ENCODE measurements at regions not wholly inside any gene's neighbourhood (a gene's known extent, or its start where the extent isn't known, plus 50 kb on each side); places are given as distances from the start of the nearest gene placed in this dataset.

DNA sequence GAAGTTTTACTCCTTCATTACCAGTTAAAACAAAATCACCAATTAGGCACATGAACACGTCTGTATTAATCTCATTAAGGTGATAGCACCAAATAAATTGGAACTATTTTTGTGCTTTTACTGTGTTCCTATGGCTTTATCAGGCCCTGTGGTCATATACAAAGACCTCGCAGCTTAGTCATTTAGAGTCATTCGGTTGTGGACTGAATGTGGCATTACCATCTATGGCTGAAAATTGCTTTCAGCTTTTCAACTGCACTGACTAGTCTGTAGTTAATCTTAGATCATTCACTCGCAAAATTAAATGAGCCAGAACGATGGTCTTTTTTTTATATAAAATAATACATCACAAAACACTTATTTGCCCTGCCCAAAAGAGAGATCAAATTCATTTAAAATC is 601.7 kb downstream of the NR4A2 start:
- Histone ChIP-seq H3K9me3 (ENCODE audit: control insufficient read depth, low read length) (no peaks in the 10 kb centered on the region), H3K9ac (ENCODE audit: extremely low read depth, low read length, poor library complexity, severe bottlenecking) (no peak overlapping the region), H3K4me3 (ENCODE audit: low read length) (no peak overlapping the region), H3K27me3 (ENCODE audit: control insufficient read depth, insufficient read depth, low read length, poor library complexity, severe bottlenecking) (no peaks in the 10 kb centered on the region), H3K4me1 (ENCODE audit: control insufficient read depth, insufficient read depth, low read length) (no peaks in the 10 kb centered on the region), H3K36me3 (ENCODE audit: control insufficient read depth, insufficient read depth, low read length) (no peaks in the 10 kb centered on the region), H3K27ac (ENCODE audit: low read depth, low read length) (no peak overlapping the region)
- H3K27ac Mint-ChIP-seq, result no peak overlapping the region
- no peaks in the 10 kb centered on the region for H3K36me3 Mint-ChIP-seq (ENCODE audit: low read depth)
- H3K4me1 Mint-ChIP-seq, result peaks cover 22% of the 10 kb centered on the region
- WGBS, 2 experiments (ENCODE audit: insufficient coverage in 1 of 2, insufficient read length in 1 of 2), result 84 to 95% methylated on average over 2 to 5 of the region's 5 CpGs
- no peaks in the 10 kb centered on the region for H3K9me3 Mint-ChIP-seq
- TF ChIP-seq CTCF (conservative IDR thresholded peaks at IDR 0.05), result no peak
- H3K4me3 Mint-ChIP-seq, result no peak overlapping the region
- no peaks in the 10 kb centered on the region for H3K27me3 Mint-ChIP-seq (ENCODE audit: insufficient read depth)
- DNase-seq, result no peak

GRCh38 chr2:155727187-155727895 is 605.2 kb downstream of the NR4A2 start:
- Mint-ChIP-seq H3K36me3 (ENCODE audit: low read depth) (no peaks in the 10 kb centered on the region), H3K4me1 (peaks cover 22% of the 10 kb centered on the region), H3K9me3 (no peaks in the 10 kb centered on the region), H3K4me3 (peak overlapping the region; percentile 47), H3K27me3 (ENCODE audit: insufficient read depth) (no peaks in the 10 kb centered on the region), H3K27ac (peak overlapping the region; percentile 92)
- Histone ChIP-seq H3K9me3 (ENCODE audit: control insufficient read depth, low read length) (no peaks in the 10 kb centered on the region), H3K27me3 (ENCODE audit: control insufficient read depth, insufficient read depth, low read length, poor library complexity, severe bottlenecking) (no peaks in the 10 kb centered on the region), H3K4me1 (ENCODE audit: control insufficient read depth, insufficient read depth, low read length) (no peaks in the 10 kb centered on the region), H3K27ac (ENCODE audit: low read depth, low read length) (no peak overlapping the region), H3K9ac (ENCODE audit: extremely low read depth, low read length, poor library complexity, severe bottlenecking) (no peak overlapping the region), H3K4me3 (ENCODE audit: low read length) (no peak overlapping the region), H3K36me3 (ENCODE audit: control insufficient read depth, insufficient read depth, low read length) (no peaks in the 10 kb centered on the region)
- no peak for TF ChIP-seq CTCF (conservative IDR thresholded peaks at IDR 0.05)
- DNase-seq, result peak; percentile 68
- 20 to 27% methylated on average over 6 to 10 of the region's 10 CpGs for WGBS, 2 experiments (ENCODE audit: insufficient coverage in 1 of 2, insufficient read length in 1 of 2)

DNA sequence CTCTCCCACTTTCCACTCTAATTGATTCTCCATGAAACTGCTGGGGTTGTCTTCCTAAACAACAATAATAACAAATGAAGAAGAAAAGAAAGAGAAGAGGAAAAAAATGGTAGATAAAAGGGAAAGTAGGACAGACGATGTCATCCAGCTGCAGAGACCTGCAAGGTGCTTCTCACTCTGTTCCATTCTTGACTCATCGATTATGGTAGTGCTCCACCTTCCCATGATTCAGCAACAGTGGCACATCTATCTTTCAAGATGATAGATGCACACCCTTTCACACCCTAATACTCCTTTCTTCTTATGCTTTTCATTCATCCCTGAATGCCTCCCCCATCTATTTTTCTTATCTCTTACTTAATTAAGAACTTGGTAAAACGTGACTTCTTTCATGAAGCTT is 610.2 kb downstream of the NR4A2 start:
- Mint-ChIP-seq H3K27me3 (ENCODE audit: insufficient read depth) (no peaks in the 10 kb centered on the region), H3K4me1 (peaks cover 9% of the 10 kb centered on the region), H3K4me3 (no peak overlapping the region), H3K9me3 (no peaks in the 10 kb centered on the region), H3K27ac (no peak overlapping the region), H3K36me3 (ENCODE audit: low read depth) (no peaks in the 10 kb centered on the region)
- no peaks in the 10 kb centered on the region for H3K9me3 ChIP-seq (ENCODE audit: control insufficient read depth, low read length)
- no peak for TF ChIP-seq CTCF (conservative IDR thresholded peaks at IDR 0.05)
- no peak overlapping the region for H3K27ac ChIP-seq (ENCODE audit: low read depth, low read length)
- DNase-seq, result no peak
- WGBS, 2 experiments (ENCODE audit: insufficient coverage in 1 of 2, insufficient read length in 1 of 2), result 93 to 100% methylated on average over 1 to 3 of the region's 3 CpGs
- no peaks in the 10 kb centered on the region for H3K27me3 ChIP-seq (ENCODE audit: control insufficient read depth, insufficient read depth, low read length, poor library complexity, severe bottlenecking)
- no peak overlapping the region for H3K4me3 ChIP-seq (ENCODE audit: low read length)
- H3K36me3 ChIP-seq (ENCODE audit: control insufficient read depth, insufficient read depth, low read length), result no peaks in the 10 kb centered on the region
- no peak overlapping the region for H3K9ac ChIP-seq (ENCODE audit: extremely low read depth, low read length, poor library complexity, severe bottlenecking)
- no peaks in the 10 kb centered on the region for H3K4me1 ChIP-seq (ENCODE audit: control insufficient read depth, insufficient read depth, low read length)

Measured in endodermal cell (in vitro differentiated cells).